ENCODE measurements at regions not wholly inside any gene's neighbourhood (a gene's known extent, or its start where the extent isn't known, plus 50 kb on each side); places are given as distances from the start of the nearest gene placed in this dataset.

GRCh38 chr13:61830475-61830874, 414.8 kb upstream of the PCDH20 start:
- H2BK15ac ChIP-seq (ENCODE audit: low read depth, low read length), result no peak overlapping the region
- no peak overlapping the region for H2BK5ac ChIP-seq (ENCODE audit: insufficient read length, low read length)
- H2BK20ac ChIP-seq (ENCODE audit: low read depth, low read length, poor library complexity, severe bottlenecking), result no peak overlapping the region
- no peak overlapping the region for H2BK120ac ChIP-seq (ENCODE audit: low read depth, low read length, poor library complexity, severe bottlenecking)
- Mint-ChIP-seq H3K4me1 (peaks cover 2 to 6% of the 10 kb centered on the region in 2 experiments; a peak in 2 of 4 replicates), H3K27me3 (ENCODE audit: low read depth) (no peaks in the 10 kb centered on the region), H3K27ac (no peak overlapping the region), H3K4me3 (no peak overlapping the region), H3K36me3 (ENCODE audit: insufficient read depth in 1 of 3, low read depth in 3 of 3) (no peaks in the 10 kb centered on the region; a peak in 1 of 7 replicates), H3K9me3 (peaks cover 7 to 9% of the 10 kb centered on the region in 2 experiments; a peak in 3 of 5 replicates)
- no peak overlapping the region for H2AK5ac ChIP-seq (ENCODE audit: insufficient read length, low read length)
- no peak overlapping the region for H3K23ac ChIP-seq (ENCODE audit: insufficient read length, low read depth, low read length)
- H3K4ac ChIP-seq (ENCODE audit: low read depth, low read length), result no peak overlapping the region
- WGBS (ENCODE audit: extremely low coverage, insufficient read length, low lambda C conversion rate), result no CpG with 5 or more reads among the region's 1 CpG
- no peak overlapping the region for H3K27ac ChIP-seq (ENCODE audit: insufficient read length, low read depth, low read length)
- no peak overlapping the region for H4K5ac ChIP-seq (ENCODE audit: insufficient read length, low read depth, low read length)
- H3K4me2 ChIP-seq (ENCODE audit: insufficient read depth, insufficient read length, low read length), result no peak overlapping the region
- TF ChIP-seq CTCF (conservative IDR thresholded peaks at IDR 0.05), result no peak
- no peaks in the 10 kb centered on the region for H3K79me1 ChIP-seq (ENCODE audit: insufficient read depth, low read depth, low read length, poor library complexity, severe bottlenecking)
- H3K79me2 ChIP-seq (ENCODE audit: insufficient read depth, low read length), result peaks cover 2% of the 10 kb centered on the region; the same call in 1 of the 2 replicates
- H4K8ac ChIP-seq (replicated peaks; ENCODE audit: insufficient read length, low read depth, low read length), result no peak overlapping the region
- H3K23me2 ChIP-seq (ENCODE audit: insufficient read length, low read depth, low read length, poor library complexity, severe bottlenecking), result no peaks in the 10 kb centered on the region
- H3K4me1 ChIP-seq (ENCODE audit: insufficient read depth, low read length), result peaks cover 3% of the 10 kb centered on the region; the same call in 1 of the 2 replicates
- no peaks in the 10 kb centered on the region for H3K9me3 ChIP-seq (ENCODE audit: control insufficient read depth, low read depth, low read length)
- H3K18ac ChIP-seq (ENCODE audit: insufficient read length, low read depth, low read length), result no peak overlapping the region
- H3K14ac ChIP-seq (ENCODE audit: insufficient read depth, low read length), result no peak overlapping the region
- no peak overlapping the region for H3T11ph ChIP-seq (ENCODE audit: low read length)
- no peaks in the 10 kb centered on the region for H4K20me1 ChIP-seq (ENCODE audit: control insufficient read depth, insufficient read depth, insufficient read length)
- no peak overlapping the region for H3K56ac ChIP-seq (ENCODE audit: insufficient read length, low read depth, low read length)
- H2AFZ ChIP-seq (ENCODE audit: low read length), result no peak overlapping the region
- no peak overlapping the region for H3K9ac ChIP-seq (ENCODE audit: extremely low read depth, insufficient read length, low read length)
- no peak for DNase-seq
- no peak overlapping the region for H4K91ac ChIP-seq (ENCODE audit: insufficient read length, low read depth, low read length)
- no peak overlapping the region for H2BK12ac ChIP-seq (ENCODE audit: insufficient read length, low read depth, low read length)
- H3K27me3 ChIP-seq (ENCODE audit: insufficient read depth, low read length), result no peaks in the 10 kb centered on the region
